Osteocyte (in vitro differentiated cells): ENCODE measurements at regions not wholly inside any gene's neighbourhood (a gene's known extent, or its start where the extent isn't known, plus 50 kb on each side); places are given as distances from the start of the nearest gene placed in this dataset.
"Not testable (repeated sequence)": the region's sequence is repeated elsewhere in the genome, so short reads cannot be mapped to it uniquely, and the experiment has no call there.

Experiments
- DNase-seq: peaks from one replicate; pipeline ENCODE4 v3.0.0; 2021; ENCODE audit warnings: mixed read lengths; ENCODE audit not compliant: unreplicated experiment; ENCODE audit errors: extremely low spot score
- H3K27ac Mint-ChIP-seq: one replicate; pipeline ENCODE4 v1.8.0; 2021; ENCODE audit warnings: mild to moderate bottlenecking, mixed read lengths; ENCODE audit not compliant: unreplicated experiment
- H3K27me3 Mint-ChIP-seq: one replicate; pipeline ENCODE4 v1.8.0; 2021; ENCODE audit warnings: mixed read lengths; ENCODE audit not compliant: unreplicated experiment
- H3K36me3 Mint-ChIP-seq: one replicate; pipeline ENCODE4 v1.8.0; 2021; ENCODE audit warnings: mixed read lengths; ENCODE audit not compliant: unreplicated experiment
- H3K4me1 Mint-ChIP-seq: one replicate; pipeline ENCODE4 v1.8.0; 2021; ENCODE audit warnings: mixed read lengths; ENCODE audit not compliant: unreplicated experiment
- H3K4me3 Mint-ChIP-seq: one replicate; pipeline ENCODE4 v1.8.0; 2021; ENCODE audit warnings: mild to moderate bottlenecking, moderate library complexity, mixed read lengths; ENCODE audit not compliant: unreplicated experiment
- H3K9me3 Mint-ChIP-seq: one replicate; pipeline ENCODE4 v1.8.0; 2021; ENCODE audit warnings: mixed read lengths; ENCODE audit not compliant: unreplicated experiment
- TF ChIP-seq, protein P1 (sequence below): fragments of 200-600 bp; sonication (generic); IDR thresholded peaks from 2 replicates; pipeline ENCODE4 v1.5.0; 2021; ENCODE audit warnings: antibody characterized with exemption, mild to moderate bottlenecking, moderate library complexity

DNA sequence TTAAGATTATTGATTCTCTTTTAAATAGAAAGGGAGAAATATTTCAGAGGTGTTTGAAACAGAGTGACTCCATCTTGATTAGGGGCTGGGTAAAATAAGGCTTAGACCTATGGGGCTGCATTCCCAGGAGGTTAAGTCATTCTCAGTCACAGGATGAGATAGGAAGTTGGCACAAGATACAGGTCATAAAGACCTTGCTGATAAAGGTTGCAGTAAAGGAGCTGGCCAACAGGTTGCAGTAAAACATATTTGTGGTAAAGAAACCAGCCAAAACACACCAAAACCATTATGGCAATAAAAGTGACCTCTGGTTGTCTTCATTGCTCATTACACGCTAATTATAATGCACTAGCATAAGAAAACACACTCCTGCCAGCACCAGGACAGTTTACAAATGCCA, 165.0 kb downstream of the SPIN4 start:
- H3K4me3 Mint-ChIP-seq, result no peak overlapping the region
- TF ChIP-seq, protein P1, sequence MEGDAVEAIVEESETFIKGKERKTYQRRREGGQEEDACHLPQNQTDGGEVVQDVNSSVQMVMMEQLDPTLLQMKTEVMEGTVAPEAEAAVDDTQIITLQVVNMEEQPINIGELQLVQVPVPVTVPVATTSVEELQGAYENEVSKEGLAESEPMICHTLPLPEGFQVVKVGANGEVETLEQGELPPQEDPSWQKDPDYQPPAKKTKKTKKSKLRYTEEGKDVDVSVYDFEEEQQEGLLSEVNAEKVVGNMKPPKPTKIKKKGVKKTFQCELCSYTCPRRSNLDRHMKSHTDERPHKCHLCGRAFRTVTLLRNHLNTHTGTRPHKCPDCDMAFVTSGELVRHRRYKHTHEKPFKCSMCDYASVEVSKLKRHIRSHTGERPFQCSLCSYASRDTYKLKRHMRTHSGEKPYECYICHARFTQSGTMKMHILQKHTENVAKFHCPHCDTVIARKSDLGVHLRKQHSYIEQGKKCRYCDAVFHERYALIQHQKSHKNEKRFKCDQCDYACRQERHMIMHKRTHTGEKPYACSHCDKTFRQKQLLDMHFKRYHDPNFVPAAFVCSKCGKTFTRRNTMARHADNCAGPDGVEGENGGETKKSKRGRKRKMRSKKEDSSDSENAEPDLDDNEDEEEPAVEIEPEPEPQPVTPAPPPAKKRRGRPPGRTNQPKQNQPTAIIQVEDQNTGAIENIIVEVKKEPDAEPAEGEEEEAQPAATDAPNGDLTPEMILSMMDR, result no peak
- DNase-seq, result no peak

DNA sequence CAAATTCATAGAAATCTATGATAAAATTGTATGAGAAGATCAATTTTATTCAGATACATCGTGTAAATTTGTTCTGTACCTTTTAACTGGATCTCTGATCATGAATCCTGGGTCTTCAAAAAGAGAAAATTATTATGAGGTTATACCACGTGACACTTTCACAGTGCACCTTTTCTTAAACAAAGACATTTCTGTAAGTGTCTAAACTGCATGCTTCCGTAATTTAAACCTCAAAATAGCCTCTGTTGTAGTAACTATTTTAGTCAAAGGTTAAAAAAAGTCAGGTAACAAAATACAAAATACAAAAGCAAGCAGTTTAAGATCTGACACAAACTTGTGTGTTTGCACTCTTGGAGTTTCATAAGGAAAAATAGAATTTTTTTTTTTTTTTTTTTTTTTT, 171.3 kb downstream of the SPIN4 start:
- not testable (repeated sequence) for DNase-seq, H3K36me3 Mint-ChIP-seq, H3K27ac Mint-ChIP-seq, H3K27me3 Mint-ChIP-seq, H3K9me3 Mint-ChIP-seq, H3K4me1 Mint-ChIP-seq, H3K4me3 Mint-ChIP-seq

More for the DNA sequence above, 165.0 kb downstream of the SPIN4 start:
- Mint-ChIP-seq H3K36me3 (peaks cover 2% of the 10 kb centered on the region), H3K4me1 (no peaks in the 10 kb centered on the region), H3K9me3 (peaks cover 16% of the 10 kb centered on the region), H3K27ac (no peak overlapping the region), H3K27me3 (no peaks in the 10 kb centered on the region)

DNA sequence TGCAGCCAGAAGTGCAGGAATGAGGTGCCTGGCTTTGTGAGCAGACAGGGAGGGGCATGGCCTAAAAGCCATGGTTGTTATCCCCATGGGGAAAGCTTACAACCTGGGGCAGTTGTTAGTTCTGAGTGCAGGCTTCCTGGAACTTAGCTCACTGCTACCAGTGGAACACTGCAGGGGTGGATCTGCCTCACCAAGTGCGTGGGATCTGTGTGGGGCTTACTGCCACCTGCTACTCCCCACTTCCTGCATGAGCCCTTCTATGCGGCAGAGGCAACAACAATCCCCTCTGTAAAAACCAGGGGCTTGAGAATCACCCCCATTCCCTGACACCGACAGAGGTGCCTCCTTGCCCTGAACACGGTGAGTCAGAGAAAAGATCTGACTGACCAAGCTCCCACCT, 174.6 kb downstream of the SPIN4 start:
- not testable (repeated sequence) for H3K27ac Mint-ChIP-seq, H3K27me3 Mint-ChIP-seq, H3K9me3 Mint-ChIP-seq, DNase-seq, H3K4me3 Mint-ChIP-seq, H3K36me3 Mint-ChIP-seq, H3K4me1 Mint-ChIP-seq

DNA sequence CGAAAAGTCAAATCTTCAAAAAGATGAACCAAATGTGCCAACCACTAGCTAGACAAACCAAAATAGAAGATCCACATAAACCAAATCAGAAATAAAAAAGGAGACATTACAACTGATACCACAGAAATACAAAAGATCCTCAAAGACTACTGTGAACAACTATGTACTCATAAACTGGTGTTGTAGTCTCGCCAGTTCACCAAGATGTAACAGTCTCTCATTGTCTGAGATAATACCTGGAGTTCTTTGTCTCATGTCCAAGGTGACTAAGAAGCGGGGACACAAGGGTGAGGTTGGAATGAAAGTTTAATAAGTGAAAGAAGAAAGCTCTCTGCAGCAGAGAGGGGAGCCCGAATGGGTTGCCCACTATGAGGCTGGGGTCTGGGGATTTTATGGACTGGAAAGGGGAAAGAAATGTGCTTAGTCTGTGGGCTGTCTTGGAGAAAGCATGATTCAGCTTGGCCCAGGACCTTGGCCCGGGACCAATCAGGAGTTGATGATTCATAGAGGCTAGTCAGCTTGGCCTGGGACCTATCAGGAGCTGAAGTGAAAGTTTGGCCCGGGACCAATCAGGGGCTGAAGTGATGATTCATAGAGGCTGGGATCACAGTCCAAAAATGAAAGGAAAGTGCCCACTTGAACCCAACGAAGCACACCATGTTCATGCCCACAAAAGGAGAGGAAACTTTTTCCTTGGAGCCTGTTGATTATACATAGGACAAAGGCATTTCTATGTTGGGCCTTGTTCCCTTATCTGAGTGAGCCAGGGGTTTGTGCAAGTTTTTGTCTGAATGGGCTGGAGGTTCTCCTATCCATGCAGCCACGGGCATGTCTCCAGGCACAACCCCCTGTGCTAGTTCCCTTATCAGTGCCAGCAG, 177.1 kb downstream of the SPIN4 start:
- H3K4me3 Mint-ChIP-seq, H3K27me3 Mint-ChIP-seq, H3K27ac Mint-ChIP-seq, H3K9me3 Mint-ChIP-seq, H3K4me1 Mint-ChIP-seq, DNase-seq, H3K36me3 Mint-ChIP-seq: not testable (repeated sequence)

DNA sequence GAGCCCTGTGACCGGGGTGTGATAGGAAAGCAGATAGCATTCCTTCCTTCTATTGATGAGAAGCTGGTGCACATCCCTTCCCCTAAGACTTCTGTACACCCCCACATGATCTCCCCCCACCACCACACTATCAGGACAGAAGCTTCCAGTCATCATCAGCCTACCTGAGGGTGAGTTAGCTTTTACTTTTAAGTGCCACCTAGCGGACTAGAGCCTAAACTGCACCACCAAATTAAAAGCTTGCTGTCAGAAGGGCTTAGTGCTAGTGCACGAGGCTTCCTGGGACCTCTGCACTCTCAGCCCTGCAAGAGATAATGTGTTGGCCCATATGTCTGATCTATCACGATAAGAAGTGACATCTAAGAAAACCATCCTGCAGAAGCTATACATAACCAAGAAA, 181.7 kb downstream of the SPIN4 start:
- not testable (repeated sequence) for DNase-seq, H3K4me3 Mint-ChIP-seq, H3K27me3 Mint-ChIP-seq, H3K27ac Mint-ChIP-seq, H3K36me3 Mint-ChIP-seq, H3K4me1 Mint-ChIP-seq, H3K9me3 Mint-ChIP-seq

DNA sequence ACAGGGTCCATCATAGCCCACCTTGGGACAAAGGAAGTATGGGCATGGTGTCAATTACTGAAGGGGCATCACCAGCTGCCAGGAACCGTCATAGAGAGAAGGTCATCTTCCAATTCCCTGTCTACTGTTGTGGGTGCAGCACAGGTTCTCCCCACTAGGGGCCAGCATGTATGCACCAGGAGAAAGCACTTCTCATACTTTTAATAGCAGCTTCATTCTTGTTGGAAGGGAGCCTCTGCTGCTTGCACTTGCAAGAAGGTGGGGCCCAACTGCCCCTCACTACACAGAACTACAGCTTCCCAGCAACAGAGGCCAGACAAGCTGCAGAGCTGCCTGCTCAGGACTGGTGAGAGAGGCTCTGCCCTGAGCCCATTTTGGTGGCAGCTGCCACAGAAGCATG, 182.2 kb downstream of the SPIN4 start:
- not testable (repeated sequence) for H3K27ac Mint-ChIP-seq, DNase-seq, H3K27me3 Mint-ChIP-seq, H3K36me3 Mint-ChIP-seq, H3K9me3 Mint-ChIP-seq, H3K4me1 Mint-ChIP-seq, H3K4me3 Mint-ChIP-seq

DNA sequence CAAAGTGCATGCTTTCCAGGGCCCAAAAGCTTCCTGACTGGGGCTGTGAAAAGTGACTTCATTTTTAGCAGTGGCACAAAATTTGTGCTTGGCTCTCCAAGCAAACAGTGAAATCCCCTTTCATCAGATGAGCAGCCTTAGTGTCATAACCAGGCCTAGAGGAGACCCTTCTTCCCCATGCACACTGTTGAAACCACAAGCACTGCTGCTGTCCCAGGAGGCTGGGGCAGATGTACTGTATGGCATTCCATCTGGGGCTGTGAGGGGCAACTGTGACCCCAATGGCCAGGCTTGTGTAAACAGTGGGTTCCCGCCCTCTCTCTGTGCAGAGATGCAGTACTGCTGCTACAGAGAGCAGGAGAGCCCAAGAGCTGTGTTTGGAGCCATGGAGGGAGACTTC, 184.1 kb downstream of the SPIN4 start:
- H3K27ac Mint-ChIP-seq, H3K4me3 Mint-ChIP-seq, H3K4me1 Mint-ChIP-seq, DNase-seq, H3K9me3 Mint-ChIP-seq, H3K36me3 Mint-ChIP-seq, H3K27me3 Mint-ChIP-seq: not testable (repeated sequence)

DNA sequence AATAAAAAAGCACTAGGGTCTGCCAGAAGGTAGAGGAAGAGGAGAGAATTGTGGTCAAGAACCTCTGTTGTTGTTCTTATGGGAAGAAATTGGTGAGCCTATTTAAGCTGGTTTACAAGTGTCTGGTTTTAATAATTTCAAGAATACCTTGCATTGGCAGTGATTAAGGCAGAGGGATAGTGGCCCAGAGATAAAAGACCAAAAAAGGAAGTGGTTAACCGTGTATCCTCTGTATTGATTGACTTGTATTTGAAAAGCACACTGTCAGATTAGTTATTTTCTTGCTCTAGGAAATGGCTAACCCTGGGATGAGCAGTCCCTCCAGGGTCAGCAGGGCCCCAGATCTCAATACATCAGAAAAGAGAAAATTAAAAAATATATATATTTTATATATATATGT, 190.1 kb downstream of the SPIN4 start:
- not testable (repeated sequence) for H3K27me3 Mint-ChIP-seq, H3K27ac Mint-ChIP-seq, DNase-seq, H3K4me3 Mint-ChIP-seq, H3K4me1 Mint-ChIP-seq, H3K36me3 Mint-ChIP-seq, H3K9me3 Mint-ChIP-seq

DNA sequence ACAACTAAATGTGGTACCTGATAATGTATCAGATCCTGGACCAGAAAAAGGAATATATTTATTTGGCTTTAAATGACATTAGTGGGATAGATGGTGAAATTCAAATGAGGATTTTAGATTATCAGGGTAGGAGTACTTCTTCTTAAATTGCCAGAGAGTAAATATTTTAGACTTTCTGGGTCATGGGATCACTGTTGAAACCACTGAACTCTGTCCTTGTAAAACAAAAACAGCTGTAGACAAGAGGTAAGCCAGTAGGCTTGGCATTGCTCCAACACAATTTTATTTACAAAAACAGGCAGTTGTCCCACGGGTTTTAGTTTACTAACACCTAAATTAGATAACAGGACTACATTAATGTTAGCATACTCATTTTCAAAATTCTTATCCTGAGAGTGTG, 190.8 kb downstream of the SPIN4 start:
- H3K36me3 Mint-ChIP-seq, H3K9me3 Mint-ChIP-seq, DNase-seq, H3K4me3 Mint-ChIP-seq, H3K27me3 Mint-ChIP-seq, H3K27ac Mint-ChIP-seq, H3K4me1 Mint-ChIP-seq: not testable (repeated sequence)

DNA sequence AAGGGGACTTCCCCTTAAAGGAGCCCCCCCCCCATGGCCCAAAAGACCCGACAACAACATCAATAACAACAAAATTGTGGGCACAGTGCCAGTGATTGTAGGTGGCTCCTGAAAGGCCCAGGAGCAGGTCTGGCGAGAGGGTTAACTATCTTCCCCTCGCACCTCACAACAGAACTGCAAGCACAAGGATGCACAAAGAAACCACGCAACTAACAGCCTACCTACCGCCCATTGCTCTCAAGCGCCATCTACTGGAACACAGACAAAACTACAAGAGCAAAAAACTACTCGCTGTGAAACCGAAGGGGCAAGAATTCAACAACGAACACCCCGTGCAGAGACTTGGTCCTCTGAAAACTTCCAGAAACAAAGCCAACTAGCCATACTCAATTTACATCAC, 205.6 kb downstream of the SPIN4 start:
- not testable (repeated sequence) for H3K4me3 Mint-ChIP-seq, H3K36me3 Mint-ChIP-seq, DNase-seq, H3K9me3 Mint-ChIP-seq, H3K4me1 Mint-ChIP-seq, H3K27ac Mint-ChIP-seq, H3K27me3 Mint-ChIP-seq

DNA sequence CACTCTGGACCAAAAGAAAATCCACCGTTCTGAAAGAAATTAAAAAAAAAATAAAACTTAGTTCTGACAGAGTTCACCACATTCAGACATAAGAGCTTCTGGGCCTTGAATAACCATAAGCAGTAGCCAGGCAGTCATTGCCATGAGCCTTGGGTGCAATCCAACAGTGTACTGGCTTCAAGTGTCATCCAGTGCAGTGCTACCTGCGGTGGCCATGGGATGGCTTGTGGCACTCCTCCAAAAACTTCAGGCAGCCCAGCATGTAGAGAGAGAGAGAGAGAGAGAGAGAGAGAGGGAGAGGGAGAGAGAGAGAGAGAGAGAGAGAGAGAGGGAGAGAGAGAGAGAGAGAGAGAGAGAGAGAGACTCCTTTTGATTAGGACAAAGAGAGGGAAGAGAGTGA, 208.5 kb downstream of the SPIN4 start:
- DNase-seq, H3K4me1 Mint-ChIP-seq, H3K9me3 Mint-ChIP-seq, H3K27ac Mint-ChIP-seq, H3K36me3 Mint-ChIP-seq, H3K27me3 Mint-ChIP-seq, H3K4me3 Mint-ChIP-seq: not testable (repeated sequence)

DNA sequence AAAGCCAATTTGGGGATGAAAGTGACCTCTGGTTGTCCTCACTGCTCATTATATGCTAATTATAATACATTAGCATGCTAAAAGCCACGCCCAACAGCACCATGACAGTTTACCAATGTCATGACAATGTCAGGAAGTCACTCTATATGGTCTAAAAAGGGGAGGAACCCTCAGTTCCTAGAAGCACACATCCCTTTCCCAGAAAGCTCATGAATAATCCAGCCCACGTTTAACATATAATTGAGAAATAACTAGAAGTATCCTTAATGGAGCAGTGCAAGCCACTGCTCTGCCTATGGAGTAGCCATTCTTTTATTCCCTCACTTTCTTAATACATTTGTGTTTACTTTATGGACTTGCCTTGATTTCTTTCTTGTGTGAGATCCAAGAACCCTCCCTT, 215.3 kb downstream of the SPIN4 start:
- H3K36me3 Mint-ChIP-seq, H3K27me3 Mint-ChIP-seq, DNase-seq, H3K9me3 Mint-ChIP-seq, H3K4me3 Mint-ChIP-seq, H3K27ac Mint-ChIP-seq, H3K4me1 Mint-ChIP-seq: not testable (repeated sequence)
